ENCODE measurements at regions not wholly inside any gene's neighbourhood (a gene's known extent, or its start where the extent isn't known, plus 50 kb on each side); places are given as distances from the start of the nearest gene placed in this dataset.

GRCh38 chr22:48605125-48605524 is 1222.5 kb downstream of the BRD1 start:
- DNase-seq (ENCODE audit: low read depth), result no peak

- no peak for DNase-seq (ENCODE audit: low read depth)
Measured at GRCh38 chr22:48603621-48604320, 1223.9 kb downstream of the BRD1 start.

- no peak for DNase-seq (ENCODE audit: low read depth)
Measured at GRCh38 chr22:48602805-48603518, 1224.7 kb downstream of the BRD1 start.

DNA sequence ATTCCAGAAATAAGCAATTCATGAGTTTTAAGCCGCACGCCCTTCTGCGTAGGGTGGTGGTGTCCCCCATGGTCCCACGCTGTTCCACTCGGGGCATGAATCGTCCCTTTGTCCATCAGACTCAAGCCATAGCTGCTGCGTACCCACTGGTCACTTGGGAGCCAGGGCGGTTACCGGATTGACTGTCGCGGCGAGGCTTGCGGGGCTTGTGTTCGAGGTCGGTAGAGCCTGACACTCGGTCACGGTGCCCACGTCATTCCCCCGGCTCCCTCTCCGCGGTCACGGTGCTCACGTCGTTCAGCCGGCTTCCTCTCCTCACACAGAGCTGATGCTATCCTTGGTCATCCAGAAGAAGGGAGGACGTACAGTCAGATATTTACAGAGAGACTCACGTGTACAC is 1227.0 kb downstream of the BRD1 start:
- DNase-seq (ENCODE audit: low read depth), result no peak

DNA sequence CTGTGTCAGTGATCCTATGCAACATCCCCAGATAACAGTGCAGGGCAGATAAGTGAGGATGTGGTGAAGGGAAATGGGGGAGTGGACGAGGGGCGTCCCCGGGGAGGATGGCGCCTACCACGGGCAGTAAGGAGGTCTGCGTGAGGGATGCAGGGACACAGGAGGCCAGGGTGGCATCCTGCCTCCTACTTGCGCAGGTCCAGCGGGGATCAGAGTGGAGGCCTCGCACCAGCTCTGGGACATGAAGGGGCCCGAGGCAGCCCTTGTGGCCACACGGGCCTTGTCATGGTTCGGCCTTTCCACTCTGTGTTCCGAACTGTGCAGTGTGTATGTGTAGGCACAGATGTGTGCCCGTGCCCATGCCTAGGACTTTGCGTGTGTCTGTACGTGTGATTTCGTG is 1227.5 kb downstream of the BRD1 start:
- DNase-seq (ENCODE audit: low read depth), result no peak

DNA sequence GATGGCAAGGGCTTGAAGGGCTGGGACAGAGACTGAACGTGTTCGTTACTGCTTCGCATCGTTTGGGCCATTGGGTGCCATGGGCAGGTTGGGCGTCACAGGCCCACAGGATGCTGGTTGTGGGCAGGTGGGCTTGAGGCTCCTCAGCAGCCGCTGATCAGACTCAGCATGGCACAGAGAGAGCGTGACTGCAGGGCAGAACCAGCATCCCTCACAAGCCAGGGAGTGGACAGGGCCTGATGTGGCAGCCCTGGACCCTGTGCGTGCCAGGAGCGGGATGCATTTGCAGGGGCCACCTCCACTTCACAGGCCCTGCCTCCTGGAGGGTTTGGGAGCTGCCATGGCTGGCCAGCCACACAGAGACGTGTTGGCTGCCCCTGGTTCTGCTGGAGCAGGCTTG is 1228.3 kb downstream of the BRD1 start:
- no peak for DNase-seq (ENCODE audit: low read depth)

GRCh38 chr22:48596111-48596850 is 1231.4 kb downstream of the BRD1 start:
- DNase-seq (ENCODE audit: low read depth), result no peak

GRCh38 chr22:48595511-48595905 is 1232.2 kb downstream of the BRD1 start:
- no peak for DNase-seq (ENCODE audit: low read depth)

GRCh38 chr22:48594757-48595510 is 1232.7 kb downstream of the BRD1 start:
- no peak for DNase-seq (ENCODE audit: low read depth)

GRCh38 chr22:48594016-48594756 is 1233.5 kb downstream of the BRD1 start:
- DNase-seq (ENCODE audit: low read depth), result no peak

GRCh38 chr22:48593551-48593950 is 1234.1 kb downstream of the BRD1 start:
- no peak for DNase-seq (ENCODE audit: low read depth)

DNA sequence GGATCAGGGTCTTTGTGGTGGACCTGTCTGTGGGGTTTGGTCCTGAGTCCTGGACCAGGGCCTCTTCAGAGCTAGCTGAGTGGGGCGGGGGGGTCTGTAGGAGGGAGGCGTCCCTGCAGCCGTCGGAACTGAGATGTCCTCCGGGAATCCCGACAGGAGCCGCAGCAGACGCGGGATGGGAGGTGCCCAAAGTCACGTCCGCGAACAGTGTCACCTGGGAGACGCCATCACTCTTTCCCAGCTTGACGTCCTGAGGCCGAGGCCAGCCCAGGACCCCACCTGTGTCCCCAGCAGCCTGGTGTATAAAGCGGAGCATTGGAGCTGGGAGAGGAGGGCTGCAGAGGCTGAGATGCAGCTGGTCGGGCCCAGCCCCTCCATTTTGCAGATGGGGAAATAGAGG is 1234.7 kb downstream of the BRD1 start:
- no peak for DNase-seq (ENCODE audit: low read depth)

- no peak for DNase-seq (ENCODE audit: low read depth)
Measured at GRCh38 chr22:48592488-48592887, 1235.2 kb downstream of the BRD1 start.

DNA sequence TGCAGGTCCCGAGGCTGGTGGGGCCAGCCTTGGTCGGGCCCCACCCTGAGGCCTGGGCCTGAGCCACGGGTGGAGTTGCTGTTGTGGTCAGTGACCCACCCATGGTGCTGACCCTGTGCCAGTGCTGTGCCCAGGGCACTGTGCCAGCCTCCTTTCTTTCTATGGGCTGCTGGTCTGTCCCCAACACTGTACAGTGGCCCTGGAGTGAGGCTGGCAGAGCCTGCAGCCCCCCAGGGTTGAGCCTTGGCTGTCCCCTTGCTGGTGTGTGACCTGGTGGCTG is 1235.7 kb downstream of the BRD1 start:
- DNase-seq (ENCODE audit: low read depth), result no peak

DNA sequence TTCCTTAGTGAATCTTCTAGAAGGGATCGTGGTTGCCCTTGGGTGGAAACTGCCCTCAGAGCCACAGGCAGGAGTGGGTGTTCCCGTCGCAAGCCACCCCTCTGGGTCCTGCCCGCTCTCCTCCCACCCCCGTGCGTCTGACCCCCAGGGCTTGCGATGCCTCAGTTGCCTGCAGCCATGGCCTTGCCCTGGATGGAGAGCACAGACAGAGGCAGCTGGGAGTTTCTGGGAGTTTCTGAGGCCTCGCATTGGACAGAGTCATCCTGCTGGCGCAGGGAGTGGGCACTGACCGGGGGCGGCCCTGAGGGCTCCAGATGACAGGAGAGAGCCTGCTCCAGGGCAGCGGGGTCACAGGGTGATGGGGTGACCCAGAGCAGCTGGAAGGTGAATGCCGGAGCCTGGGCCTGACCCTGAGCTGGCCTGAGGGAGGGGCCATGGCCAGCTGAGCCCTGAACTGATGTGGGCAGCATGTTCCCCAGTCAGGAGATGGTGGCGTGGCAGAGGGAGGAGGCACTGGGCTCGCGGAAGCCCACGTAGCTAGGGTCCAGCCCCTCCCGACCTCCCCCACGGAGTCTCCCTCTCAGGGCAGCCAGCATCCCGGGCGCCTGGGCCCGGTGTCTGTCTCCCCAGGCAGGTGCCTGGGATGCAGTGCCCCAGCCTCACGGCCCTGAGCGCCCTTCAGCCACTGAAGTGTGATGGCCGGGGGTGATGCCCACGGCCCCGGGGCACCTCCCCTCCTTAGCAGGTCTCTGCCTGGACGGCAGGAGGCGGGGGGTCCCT is 1236.2 kb downstream of the BRD1 start:
- no peak for DNase-seq (ENCODE audit: low read depth)

DNA sequence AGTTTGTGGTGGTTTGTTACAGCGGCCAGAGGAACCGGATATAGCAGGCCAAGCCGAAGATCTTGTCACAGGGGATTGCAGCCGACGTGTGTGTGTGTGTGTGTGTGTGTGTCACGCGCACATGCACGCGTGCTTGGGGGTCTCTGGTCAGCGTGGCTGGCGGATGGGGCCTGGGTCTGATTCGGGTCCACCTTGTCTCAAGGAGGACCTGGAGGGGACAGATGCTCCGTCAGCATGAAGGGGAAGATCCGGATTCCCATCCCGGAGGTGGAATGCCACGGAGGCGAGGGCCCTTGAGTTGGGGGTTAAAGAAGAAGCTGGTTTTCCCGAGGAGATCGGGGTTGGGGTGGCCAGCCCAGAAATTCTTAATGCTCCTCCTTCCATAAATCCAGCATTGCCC is 1237.8 kb downstream of the BRD1 start:
- DNase-seq (ENCODE audit: low read depth), result no peak

GRCh38 chr22:48588878-48589450 is 1238.7 kb downstream of the BRD1 start:
- no peak for DNase-seq (ENCODE audit: low read depth)

- no peak for DNase-seq (ENCODE audit: low read depth)
Measured at GRCh38 chr22:48588151-48588877, 1239.4 kb downstream of the BRD1 start.

DNA sequence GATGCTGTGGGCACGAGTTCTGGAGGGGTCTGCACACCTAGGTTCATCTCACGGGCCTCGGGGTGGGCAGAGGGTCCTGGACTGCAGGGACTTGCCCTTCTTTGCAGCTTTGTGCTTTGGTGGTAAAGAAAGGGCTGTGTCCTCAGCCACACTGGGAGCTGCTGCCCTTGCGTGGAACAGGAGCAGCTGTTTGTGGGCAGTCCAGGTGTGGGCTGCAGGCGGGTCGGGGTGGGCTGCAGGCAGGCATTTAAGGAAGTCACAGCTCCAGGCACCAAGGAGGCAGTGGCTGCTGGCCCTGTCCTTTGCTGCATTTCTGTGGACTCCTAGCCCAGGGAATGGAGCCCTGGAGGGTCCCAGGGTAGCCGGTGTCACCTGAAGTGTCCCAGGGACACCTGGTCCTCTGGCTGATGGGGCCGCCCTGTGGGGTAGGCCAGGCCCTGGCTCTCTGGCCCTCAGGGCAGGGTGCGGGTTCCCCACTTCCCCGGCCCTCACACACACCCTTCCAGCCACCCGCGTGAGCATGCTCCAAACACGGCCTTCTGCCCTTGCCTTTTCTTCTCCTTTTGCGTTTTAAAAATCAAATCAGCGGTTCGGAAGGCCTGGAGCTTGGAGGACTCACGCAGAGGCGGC is 1240.3 kb downstream of the BRD1 start:
- no peak for DNase-seq (ENCODE audit: low read depth)
